Vagina (tissue), 2 donors: ENCODE measurements at regions not wholly inside any gene's neighbourhood (a gene's known extent, or its start where the extent isn't known, plus 50 kb on each side); places are given as distances from the start of the nearest gene placed in this dataset.

Experiments
- CTCF ChIP-seq, 3 experiments: fragments of 450-650 bp in 2 of 3; fragments of 200-600 bp in 1 of 3; sonication (generic) in 1 of 3; IDR thresholded peaks; one replicate each; pipeline ENCODE4 v1.5.1; 2017 to 2019; ENCODE audit warnings: antibody characterized with exemption in 3 of 3, mild to moderate bottlenecking in 2 of 3, moderate library complexity in 2 of 3
- POLR2A ChIP-seq, 2 donors: fragments of 450-650 bp; IDR thresholded peaks; one replicate each; pipeline ENCODE4 v1.6.1; 2017; ENCODE audit warnings: antibody characterized with exemption in 2 of 2, mild to moderate bottlenecking in 2 of 2, moderate library complexity in 2 of 2
- POLR2AphosphoS5 ChIP-seq, 2 donors: sonication (generic); formaldehyde crosslinking; IDR thresholded peaks; one replicate each; pipeline ENCODE4 v1.9.0; 2017; ENCODE audit warnings: antibody characterized with exemption in 2 of 2, mild to moderate bottlenecking in 2 of 2, low read depth in 1 of 2; ENCODE audit not compliant: insufficient read depth in 1 of 2

DNA sequence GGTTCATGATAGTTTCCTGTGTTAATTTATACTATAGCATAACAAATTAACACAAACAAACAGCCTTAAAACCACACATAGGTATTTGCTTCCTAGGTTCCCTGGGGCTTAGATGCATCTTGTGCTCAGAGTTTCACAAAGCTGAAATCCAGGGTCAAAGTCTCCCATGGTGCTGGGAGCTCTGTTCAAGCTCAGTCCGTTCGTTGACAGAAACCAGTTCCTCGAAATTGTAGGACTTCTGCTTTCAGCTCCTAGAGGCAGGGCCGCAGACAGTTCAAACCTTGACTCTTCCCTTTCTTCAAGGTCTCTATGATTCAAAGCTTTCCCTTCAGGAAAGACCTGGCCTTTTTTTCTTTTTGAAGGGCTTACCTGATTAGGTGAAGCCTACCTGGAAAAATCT is 90.5 kb downstream of the VSTM2A start:
- TF ChIP-seq CTCF (IDR thresholded peaks at IDR 0.05), result no peak
- no peak for TF ChIP-seq POLR2A (IDR thresholded peaks at IDR 0.05)
- no peak for TF ChIP-seq POLR2AphosphoS5 (IDR thresholded peaks at IDR 0.05; ENCODE audit: insufficient read depth in 1 of 2, low read depth in 1 of 2)
